Urothelium cell line (cell line): ENCODE measurements at regions not wholly inside any gene's neighbourhood (a gene's known extent, or its start where the extent isn't known, plus 50 kb on each side); places are given as distances from the start of the nearest gene placed in this dataset.
"Not testable (repeated sequence)": the region's sequence is repeated elsewhere in the genome, so short reads cannot be mapped to it uniquely, and the experiment has no call there.

ENCODE experiments used
- DNase-seq: peaks from one replicate; pipeline ENCODE4 v3.0.0; 2011; ENCODE audit warnings: low spot score, mixed read lengths
- FAIRE-seq: peaks from 2 replicates; lab custom pipeline; 2011; peaks lifted over from hg19 to GRCh38; lab: Jason Lieb, UNC

DNA sequence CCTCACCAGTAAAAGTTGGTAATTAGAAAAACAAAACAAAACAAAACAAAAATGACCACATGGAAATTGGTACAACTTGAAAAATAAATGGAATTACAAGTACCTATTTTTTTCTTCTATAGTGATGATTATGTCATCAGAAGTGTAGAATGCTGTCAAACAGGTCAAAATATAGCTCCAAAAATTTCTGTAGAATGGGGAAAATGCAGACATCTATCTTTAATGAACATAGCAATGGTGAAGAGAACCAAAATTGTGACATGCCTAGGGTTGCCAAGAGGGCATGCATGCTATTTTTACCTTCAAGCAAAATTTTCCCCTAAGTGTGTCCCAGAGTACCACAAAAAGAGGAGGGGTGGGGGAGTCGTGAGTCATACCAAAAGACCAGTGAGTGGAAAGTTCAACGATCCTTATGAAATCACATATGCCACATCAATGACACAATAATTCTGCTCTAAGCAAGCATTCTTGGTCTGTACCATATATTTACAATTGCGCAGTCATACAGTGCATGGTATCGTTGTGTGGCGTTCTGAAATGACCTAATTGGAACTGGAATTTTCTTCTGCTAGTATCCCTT is 1436.4 kb downstream of the SUCLG1 start:
- no peak for FAIRE-seq
- peak; percentile 4 for DNase-seq

DNA sequence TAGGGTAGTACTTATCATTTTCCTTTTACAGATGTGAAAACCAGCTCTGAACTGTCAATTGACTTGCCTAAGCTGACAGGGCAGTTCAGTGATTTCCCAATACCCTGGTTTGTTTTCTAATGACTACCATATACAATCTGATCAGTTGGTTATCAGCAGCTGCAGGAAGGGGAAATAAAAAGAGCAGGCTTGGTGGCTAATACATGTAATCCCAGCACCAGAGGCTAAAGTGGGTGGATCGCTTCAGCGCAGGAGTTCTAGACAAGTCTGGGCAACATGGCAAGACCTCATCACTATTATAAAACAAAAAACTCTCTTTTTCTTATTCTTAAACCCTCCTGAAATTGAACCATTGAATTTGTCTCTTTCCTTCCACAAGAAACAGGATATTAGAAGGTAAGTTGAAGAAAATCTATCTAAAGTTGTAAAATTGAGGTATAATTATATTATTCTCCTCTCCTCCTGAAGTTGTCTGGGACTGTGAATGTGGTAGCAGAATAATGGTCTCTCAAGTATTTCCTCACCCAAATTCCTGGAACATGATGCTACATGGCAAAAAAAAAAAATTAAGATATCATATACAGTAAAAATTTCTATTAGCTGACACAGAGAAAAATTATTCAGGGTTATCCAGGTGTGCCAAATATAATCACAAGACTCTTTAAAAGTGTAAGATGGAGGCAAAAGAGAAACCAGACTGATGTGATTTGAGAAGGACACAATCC is 1441.6 kb downstream of the SUCLG1 start:
- DNase-seq (no peak), FAIRE-seq (no peak)

DNA sequence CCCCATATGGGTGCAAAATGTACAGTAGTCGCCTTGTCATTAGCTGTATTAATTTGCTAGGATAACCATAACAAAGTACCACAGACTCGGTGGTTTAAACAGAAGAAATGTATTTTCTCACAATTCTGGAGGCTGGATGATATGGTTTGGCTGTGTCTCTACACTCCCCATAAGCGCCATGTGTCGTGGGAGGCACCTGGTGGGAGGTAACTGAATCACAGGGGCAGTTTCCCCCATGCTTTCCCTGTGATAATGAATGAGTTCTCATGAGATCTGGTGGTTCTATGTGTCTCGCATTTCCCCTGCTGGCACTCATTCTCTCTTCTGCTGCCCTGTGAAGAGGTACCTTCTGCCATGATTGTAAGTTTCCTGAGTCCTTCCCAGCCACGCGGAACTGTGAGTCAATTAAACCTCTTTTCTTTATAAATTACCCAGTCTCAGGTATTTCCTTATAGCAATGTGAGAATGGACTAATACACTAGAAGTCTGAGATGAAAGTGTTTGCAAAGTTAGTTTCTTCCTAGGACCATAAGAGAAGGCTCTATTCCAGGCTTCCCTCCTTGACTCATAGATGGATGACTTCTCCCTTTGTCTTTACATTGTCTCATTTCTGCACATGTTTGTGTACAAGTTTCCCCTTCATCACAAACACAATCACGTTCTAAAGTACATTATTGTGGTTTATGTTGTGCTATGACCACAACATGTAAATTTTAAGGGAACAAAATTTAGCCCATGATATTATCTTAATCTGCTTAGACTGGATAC is 1442.6 kb downstream of the SUCLG1 start:
- FAIRE-seq (no peak), DNase-seq (no peak)

DNA sequence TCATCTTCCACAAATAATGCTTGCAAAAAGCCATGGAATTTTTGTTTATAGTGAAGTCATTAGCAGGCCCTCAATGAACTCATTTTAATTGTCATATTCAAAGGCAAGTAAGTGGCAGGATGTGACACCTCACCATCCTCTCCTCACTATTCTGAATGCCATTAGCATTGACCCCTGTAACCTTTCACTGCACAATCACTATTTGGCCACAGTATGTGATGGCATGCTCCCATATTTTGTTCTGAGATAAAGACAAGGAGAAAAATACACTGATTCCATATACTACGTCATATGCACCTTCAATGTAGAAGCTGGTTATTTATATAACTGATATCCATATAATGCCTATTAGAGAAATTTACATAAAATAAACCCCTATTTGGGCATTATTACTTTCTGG is 1443.2 kb downstream of the SUCLG1 start:
- no peak for FAIRE-seq
- no peak for DNase-seq

DNA sequence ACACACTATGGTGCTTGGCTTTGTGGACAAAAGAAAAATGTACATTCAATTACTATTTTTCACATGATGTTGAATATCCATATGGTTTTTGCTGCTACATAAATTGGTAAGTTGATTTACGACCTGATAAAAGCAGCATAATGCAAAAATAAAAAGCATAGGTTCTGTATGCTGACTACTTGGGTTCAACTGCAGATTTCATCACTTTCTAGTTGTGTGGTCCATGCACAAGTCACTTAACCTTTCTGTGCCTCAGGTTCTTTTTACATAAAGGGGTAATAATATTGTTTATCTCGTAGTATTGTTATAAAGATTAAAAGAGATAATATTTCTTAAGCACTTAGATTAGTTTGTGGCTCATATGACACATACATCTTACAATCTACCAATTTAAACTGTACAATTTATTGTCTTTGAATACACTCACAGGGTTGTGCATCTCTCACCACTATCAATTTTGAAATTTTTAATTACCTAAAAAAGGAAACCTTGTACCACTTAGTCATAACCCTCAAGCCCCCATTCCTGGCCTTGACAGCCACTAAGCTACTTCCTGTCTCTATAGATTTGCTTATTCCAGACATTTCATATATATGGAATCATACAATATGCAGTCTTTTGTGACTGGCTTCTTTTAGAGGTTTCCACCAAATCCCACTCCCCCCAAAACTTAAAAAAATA is 1443.9 kb downstream of the SUCLG1 start:
- FAIRE-seq = no peak
- no peak for DNase-seq

DNA sequence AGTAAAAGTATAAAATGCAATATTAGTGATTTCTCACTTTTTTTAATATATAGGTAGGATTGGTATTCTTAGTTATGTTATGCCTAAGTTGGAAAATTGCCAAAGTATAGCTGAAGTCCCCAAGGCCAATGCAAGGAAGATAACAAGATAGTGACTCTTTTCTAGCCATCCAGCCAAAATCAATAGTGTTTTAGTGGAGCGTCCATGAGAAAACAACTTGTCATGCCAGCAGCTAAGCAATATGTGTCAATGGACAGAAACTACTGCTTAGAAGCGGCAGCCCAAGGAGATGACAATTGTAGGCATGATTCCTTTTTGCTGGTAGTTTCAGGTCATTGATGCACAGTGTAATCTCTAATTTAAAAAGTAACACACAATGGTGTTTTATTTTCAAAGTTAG is 1444.6 kb downstream of the SUCLG1 start:
- DNase-seq (no peak), FAIRE-seq (no peak)

DNA sequence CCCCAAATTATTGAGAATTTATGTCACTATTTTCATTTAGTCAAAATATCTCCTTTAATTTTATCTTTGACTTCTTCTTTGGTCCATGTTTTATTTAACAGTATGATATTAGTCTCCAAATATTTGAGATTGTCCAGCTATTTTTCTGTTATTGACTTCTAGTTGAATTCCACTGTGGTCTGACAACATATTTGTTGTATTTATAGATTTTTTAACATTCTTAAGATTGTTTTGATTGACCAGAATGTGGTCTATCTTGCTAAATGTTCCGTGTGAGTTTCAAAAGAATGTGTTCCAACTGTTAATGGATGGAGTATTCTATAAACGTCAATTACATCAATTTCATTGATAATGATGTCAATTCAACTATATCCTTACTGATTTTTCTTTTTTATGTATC is 1452.1 kb downstream of the SUCLG1 start:
- FAIRE-seq = no peak
- no peak for DNase-seq

DNA sequence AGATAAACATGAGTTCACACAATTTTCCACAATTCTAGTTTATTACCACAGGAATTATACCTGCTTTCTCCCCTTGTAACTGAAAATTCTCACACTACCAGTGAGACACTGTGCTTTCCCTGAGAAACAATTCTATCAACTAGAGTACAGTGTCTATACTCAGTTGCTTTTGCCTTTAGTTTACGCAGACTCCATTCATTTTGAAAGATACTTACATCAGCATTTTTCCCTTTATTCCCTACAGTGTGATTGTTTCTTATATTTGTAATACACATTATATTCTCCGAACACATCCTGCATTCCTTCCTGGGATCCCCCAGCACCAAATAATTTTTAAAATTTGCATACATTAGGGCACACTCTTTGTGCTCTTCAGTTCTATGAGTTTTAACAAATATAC is 1455.5 kb downstream of the SUCLG1 start:
- DNase-seq (no peak), FAIRE-seq (no peak)

DNA sequence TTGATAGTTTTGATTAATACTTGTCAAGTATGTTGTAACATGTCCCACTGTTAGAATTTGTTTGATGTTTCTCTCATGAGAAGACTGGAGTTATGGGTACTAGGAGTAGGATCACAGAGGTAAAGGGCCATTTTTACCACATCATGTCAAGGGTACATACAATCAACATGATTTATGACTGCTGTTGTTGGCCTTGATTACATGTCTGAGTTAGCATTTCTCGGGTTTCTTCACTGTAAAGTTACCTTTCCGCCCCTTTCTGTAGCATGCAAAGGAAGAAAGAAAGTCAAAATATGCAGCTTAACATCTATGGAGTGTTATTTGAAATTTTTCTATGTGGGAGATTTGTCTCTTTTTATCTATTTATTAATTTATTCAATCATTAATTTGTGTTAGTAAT is 1456.4 kb downstream of the SUCLG1 start:
- DNase-seq = no peak
- no peak for FAIRE-seq

DNA sequence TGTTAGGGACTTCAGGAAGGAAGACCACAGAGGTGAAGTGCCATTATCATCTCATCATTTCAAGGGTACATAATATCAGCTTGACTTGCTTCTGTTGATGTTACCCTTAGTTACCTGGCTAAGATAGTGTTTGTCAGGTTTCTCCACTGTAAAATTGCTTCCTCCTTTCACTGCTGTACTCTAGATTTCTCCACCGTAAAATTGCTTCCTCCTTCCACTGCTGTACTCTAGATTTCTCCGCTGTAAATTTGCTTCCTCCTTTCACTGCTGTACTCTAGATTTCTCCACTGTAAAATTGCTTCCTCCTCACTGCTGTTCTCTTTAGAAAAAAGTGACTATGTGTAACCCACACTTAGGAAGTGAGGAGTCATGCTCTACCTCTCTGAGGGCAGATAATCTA is 1460.3 kb downstream of the SUCLG1 start:
- FAIRE-seq = no peak

DNA sequence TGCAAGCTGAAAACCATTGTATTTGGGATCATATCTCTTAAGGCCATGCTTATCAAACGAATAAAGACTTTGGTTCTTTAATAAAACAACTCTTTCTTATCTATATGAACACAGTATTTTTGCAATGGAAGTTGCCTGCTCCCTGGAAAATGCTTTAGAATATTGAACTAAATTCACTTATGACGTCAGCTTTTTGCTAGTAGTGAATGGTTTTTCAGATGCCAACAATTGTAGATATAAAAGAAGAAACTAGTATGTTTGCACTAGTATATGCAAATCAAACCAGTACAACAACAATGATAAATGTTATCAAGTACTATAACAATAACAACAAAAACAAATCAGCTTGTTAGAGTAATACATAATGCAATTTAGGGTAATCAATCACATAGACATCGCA is 1462.9 kb downstream of the SUCLG1 start:
- FAIRE-seq = no peak
- DNase-seq = no peak

More for the DNA sequence above, 1460.3 kb downstream of the SUCLG1 start:
- no peak for DNase-seq

DNA sequence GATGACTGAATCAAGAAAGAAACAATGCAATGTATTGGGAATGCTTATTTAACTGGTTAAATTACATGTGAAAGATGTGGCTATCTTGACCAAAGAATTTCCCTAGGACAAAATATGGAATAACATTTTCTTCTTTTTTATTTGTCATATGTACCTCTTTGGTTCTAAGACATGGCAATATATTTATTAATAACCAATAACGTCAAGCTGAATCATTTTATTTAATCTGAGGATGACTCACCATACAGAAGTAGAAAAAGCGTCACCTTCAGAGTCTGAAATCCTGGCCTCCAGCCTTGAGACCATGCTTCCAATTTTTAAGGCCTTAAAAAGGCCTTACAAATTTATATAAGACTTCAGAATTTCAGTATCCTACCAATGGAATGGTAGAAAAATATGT is 1464.9 kb downstream of the SUCLG1 start:
- DNase-seq (no peak), FAIRE-seq (no peak)

DNA sequence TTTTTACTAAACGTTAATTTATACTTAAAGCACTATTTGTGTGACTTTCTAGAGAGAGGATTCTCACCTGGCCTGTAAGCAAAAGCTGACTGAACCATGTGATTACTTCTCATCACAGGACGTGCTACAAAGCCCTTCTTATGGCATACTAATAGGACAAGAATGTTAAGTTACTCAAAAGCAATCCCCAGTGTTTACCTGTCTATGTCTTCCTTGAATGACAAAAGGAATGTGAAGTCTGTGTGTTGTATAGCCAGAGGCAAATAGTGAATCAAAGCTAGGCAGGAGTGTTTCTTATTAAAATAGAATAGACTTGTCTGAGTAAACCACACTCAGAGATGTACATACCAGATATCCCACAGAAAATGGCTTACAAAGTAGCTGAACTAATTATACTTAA is 1465.5 kb downstream of the SUCLG1 start:
- DNase-seq (no peak), FAIRE-seq (no peak)

DNA sequence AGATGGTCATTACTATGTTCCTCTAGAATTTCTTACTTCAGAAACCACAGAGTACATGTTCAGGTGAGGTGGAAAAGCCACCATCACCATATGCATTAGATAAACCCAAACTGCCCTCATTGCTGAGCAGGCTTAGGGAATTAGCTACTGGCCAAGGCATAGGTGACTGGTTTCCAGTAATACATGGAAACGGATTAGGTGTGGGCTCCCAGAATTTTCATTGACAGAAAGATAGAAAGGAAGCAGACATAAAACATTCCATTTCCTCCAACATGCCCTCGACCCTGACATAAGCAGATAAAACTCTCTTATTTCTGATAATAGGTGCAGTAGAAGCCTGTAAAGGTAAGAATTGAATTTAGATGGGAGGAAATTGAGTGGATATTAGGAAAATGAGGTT is 1466.1 kb downstream of the SUCLG1 start:
- FAIRE-seq (no peak), DNase-seq (no peak)

DNA sequence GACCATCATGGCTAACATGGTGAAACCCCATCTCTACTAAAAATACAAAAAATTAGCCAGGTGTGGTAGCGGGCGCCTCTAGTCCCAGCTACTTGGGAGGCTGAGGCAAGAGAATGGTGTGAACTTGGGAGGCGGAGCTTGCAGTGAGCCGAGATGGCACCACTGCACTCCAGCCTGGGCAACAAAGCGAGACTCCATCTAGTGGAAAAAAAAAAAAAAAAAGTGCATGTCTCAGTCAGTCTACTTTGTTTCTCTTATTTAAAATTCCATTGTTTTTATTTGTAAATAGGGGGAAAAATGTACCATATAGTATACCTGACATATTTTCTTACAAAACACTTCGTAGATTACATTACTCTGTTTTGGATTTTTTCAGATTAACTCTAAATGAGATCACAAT is 1471.4 kb downstream of the SUCLG1 start:
- DNase-seq, FAIRE-seq: not testable (repeated sequence)

DNA sequence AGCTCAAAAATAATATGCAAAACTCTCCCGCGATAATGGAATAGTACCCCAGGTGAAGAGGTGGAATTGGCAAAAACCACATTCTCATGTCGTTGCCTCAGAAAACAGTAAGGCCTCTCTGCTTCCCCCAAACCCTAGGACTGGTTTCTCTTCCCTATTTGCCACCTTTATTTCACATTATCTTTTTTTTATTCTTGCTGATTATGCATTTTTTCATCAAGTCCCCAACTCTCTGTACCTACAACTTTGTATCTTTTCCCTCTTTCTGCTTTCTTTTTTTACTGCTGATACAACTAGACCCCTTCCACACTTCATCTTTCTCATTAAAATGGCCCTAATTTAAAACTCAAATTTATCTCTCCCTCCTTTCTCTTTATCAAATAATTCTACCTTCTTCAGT is 1472.2 kb downstream of the SUCLG1 start:
- FAIRE-seq (no peak), DNase-seq (no peak)

DNA sequence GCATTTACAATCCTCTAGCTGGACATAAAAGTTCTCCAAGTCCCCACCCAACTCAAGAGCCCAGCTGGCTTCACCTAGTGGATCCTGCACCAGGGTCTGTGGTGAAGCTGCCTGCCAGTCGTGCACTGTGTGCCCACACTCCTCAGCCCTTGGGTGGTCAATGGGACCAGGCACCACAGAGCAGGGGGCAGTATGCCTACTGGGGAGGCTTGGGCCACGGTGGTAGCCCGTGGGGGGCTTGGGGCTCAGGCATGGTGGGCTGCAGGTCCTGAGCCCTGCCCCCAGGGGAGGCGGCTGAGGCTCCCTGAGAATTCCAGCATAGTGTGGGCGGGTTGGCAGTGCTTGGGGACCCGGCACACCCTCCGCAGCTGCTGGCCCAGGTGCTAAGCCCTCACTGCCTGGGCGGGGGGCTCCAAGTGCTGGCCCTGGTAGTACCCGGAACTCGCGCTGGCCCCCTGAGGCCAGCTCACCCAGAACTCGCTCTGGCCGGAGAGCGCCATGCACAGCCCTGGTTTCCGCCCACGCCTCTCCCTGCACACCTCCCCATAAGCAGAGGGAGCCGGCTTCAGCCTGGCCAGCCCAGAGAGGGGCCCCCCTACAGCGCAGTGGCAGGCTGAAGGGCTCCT is 1473.4 kb downstream of the SUCLG1 start:
- no peak for FAIRE-seq
- DNase-seq = no peak

DNA sequence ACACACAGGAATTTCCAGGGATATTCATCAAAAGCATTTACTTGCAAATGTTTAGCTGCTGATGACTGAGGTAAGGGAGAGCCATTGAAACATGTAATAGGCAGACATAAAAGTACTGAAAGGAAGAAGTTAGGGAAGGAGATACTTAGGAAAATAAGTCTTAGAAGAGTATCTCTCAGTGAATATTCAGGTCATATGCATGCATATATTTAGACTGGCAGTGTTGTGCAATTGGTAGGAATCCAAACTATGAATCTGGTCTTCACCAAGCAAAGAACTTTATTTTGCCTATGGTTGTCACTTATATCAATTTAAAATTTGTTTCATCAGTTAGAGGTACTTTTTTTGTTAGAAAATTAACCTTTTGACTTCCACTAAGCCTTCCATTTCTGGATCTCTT is 1490.7 kb downstream of the SUCLG1 start:
- no peak for DNase-seq
- no peak for FAIRE-seq

DNA sequence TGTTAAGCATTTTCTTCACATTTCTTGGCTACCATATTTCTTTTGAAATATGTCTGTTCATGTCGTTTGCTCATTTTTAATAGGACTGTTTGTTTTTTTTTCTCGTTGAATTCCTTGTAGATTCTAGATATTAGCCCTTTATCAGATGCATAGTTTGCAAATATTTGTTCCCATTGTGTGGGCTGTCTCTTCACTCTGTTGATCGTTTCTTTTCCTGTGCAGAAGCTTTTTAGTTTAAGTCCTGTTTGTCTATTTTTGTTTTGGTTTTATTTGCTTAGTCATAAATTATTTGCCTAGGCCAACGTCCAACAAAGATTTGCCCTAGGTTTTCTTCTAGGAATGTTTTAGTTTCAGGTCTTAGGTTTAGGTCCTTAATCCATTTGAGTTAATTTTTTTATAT is 1494.7 kb downstream of the SUCLG1 start:
- DNase-seq = no peak
- FAIRE-seq = no peak

DNA sequence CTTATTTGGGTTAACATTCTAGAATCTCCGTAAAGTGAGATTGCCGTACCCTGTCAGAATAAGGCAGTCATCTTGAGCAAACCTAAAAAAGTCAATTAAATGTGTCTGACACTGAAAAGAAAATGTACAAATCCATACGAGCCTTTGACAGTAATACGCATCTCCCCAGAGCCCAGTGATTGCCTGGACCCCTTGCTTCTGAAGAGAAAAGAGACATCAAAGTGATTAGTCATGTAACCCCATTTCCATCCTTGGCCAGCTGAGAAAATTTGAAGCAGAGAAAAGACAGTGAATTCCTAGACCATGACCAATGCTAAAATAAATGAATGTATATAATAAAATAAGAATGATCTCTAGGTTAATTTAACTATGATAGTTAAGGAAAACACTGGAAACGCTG is 1499.4 kb downstream of the SUCLG1 start:
- no peak for DNase-seq
- FAIRE-seq = no peak

DNA sequence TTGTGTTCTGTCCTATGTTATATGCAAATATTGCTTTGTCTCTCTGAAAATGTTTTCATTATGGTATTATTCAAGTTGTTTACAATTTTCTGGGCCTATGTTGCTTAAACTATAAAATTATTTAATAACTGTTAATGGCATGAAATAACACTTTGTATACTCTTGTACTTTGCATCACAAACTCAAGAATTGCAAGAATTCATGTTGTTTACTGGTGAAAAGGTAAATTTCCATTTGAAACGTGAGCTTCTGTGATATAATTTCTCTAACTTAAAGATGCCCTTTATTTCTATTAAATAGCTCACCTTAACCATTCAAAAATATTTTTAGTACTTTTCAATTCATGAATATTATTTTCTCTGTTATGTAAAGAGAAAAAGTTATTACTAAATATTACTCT is 1504.2 kb downstream of the SUCLG1 start:
- DNase-seq (no peak), FAIRE-seq (no peak)
